CD4-positive, alpha-beta T cell (primary cell): ENCODE measurements at regions not wholly inside any gene's neighbourhood (a gene's known extent, or its start where the extent isn't known, plus 50 kb on each side); places are given as distances from the start of the nearest gene placed in this dataset.
"Not testable (repeated sequence)": the region's sequence is repeated elsewhere in the genome, so short reads cannot be mapped to it uniquely, and the experiment has no call there.

ENCODE experiments used
- ATAC-seq: fragments of 200-7000 bp; cut with Tn5 transposase; one replicate; pipeline ENCODE4 v1.10.0; 2022; ENCODE audit warnings: mild to moderate bottlenecking; ENCODE audit not compliant: poor library complexity
- CTCF ChIA-PET: fragments of 350-600 bp; sonication (Branson Sonifier 250); formaldehyde crosslinking; loops from one replicate; lab custom pipeline; 2021; ENCODE audit warnings: antibody characterized with exemption, inconsistent platforms; lab: Charles Lee
- POLR2A ChIA-PET: fragments of 350-600 bp; sonication (Branson Sonifier 250); formaldehyde crosslinking; loops from one replicate; lab custom pipeline; 2021; ENCODE audit warnings: antibody characterized with exemption, inconsistent platforms; lab: Charles Lee
- DNase-seq, 14 experiments: peaks; one replicate each; pipeline ENCODE4 v3.0.0-alpha.2; 2013 to 2020; ENCODE audit warnings: mixed read lengths in 2 of 14
- H3K27ac ChIP-seq, 2 donors: one replicate each; pipeline versions ENCODE4 v1.5.1 to v1.7.0; 2013; ENCODE audit warnings: low read length in 2 of 2, low read depth in 1 of 2, mild to moderate bottlenecking in 1 of 2
- H3K27me3 ChIP-seq, 2 experiments: 1 replicate in 1 of 2; 2 replicates in 1 of 2; pipeline versions ENCODE4 v1.6.1 to v1.7.0; 2013; ENCODE audit warnings: low read length in 2 of 2, control low read depth in 1 of 2, mild to moderate bottlenecking in 1 of 2, moderate library complexity in 1 of 2; ENCODE audit not compliant: insufficient read depth in 2 of 2, control insufficient read depth in 1 of 2
- H3K36me3 ChIP-seq: one replicate; pipeline ENCODE4 v1.6.1; 2013; ENCODE audit warnings: low read length, control low read depth; ENCODE audit not compliant: insufficient read depth
- H3K4me1 ChIP-seq: one replicate; pipeline ENCODE4 v1.6.1; 2013; ENCODE audit warnings: low read length, control low read depth; ENCODE audit not compliant: insufficient read depth
- H3K4me3 ChIP-seq: one replicate; pipeline ENCODE4 v1.5.1; 2013; ENCODE audit warnings: mild to moderate bottlenecking, low read length, moderate library complexity
- H3K9me3 ChIP-seq, 2 experiments: 1 replicate in 1 of 2; 2 replicates in 1 of 2; pipeline versions ENCODE4 v1.6.1 to v1.7.0; 2013; ENCODE audit warnings: low read length in 2 of 2, mild to moderate bottlenecking in 2 of 2, control low read depth in 1 of 2, moderate library complexity in 1 of 2; ENCODE audit not compliant: control insufficient read depth in 1 of 2, insufficient read depth in 1 of 2
- H3K27ac Mint-ChIP-seq: one replicate; pipeline ENCODE4 v1.8.0; 2020; ENCODE audit warnings: mixed read lengths
- H3K27me3 Mint-ChIP-seq: one replicate; pipeline ENCODE4 v1.8.0; 2021; ENCODE audit warnings: mixed read lengths
- H3K36me3 Mint-ChIP-seq: one replicate; pipeline ENCODE4 v1.8.0; 2021; ENCODE audit warnings: low read depth, mixed read lengths
- H3K4me1 Mint-ChIP-seq: one replicate; pipeline ENCODE4 v1.8.0; 2021; ENCODE audit warnings: low read depth, mixed read lengths
- H3K4me3 Mint-ChIP-seq: one replicate; pipeline ENCODE4 v1.8.0; 2020; ENCODE audit warnings: mild to moderate bottlenecking, mixed read lengths
- H3K9me3 Mint-ChIP-seq: one replicate; pipeline ENCODE4 v1.8.0; 2020; ENCODE audit warnings: mixed read lengths
- CTCF ChIP-seq: fragments of 200-600 bp; IDR thresholded peaks from one replicate; pipeline ENCODE4 v1.8.0; 2022; ENCODE audit warnings: antibody characterized with exemption, mild to moderate bottlenecking
- intact Hi-C, 2 experiments: fragments of 100-400 bp; cut with DNase I in 1 of 2; cut with micrococcal nuclease in 1 of 2; formaldehyde crosslinking; loops; one replicate each; pipeline versions ENCODE4 v1.15.1 to v1.9.0; 2023 to 2025; cut with DNase I, micrococcal nuclease

GRCh38 chr9:117938896-117939295, 234.7 kb downstream of the TLR4 start:
- POLR2A ChIA-PET = no interaction called here
- DNase-seq = no peak
- TF ChIP-seq CTCF = no peak
- no peaks in the 10 kb centered on the region for H3K36me3 Mint-ChIP-seq
- Histone ChIP-seq H3K4me1 (no peaks in the 10 kb centered on the region), H3K27ac (no peak overlapping the region), H3K9me3 (no peaks in the 10 kb centered on the region), H3K36me3 (no peaks in the 10 kb centered on the region), H3K27me3 (no peaks in the 10 kb centered on the region), H3K4me3 (no peak overlapping the region)
- intact Hi-C loops = no loop called here
- no peak for ATAC-seq
- H3K27me3 Mint-ChIP-seq = no peaks in the 10 kb centered on the region
- no peaks in the 10 kb centered on the region for H3K4me1 Mint-ChIP-seq
- H3K4me3 Mint-ChIP-seq = no peak overlapping the region
- H3K27ac Mint-ChIP-seq = no peak overlapping the region
- H3K9me3 Mint-ChIP-seq = peaks cover 3% of the 10 kb centered on the region
- CTCF ChIA-PET = no interaction called here

GRCh38 chr9:117944750-117945149, 240.5 kb downstream of the TLR4 start:
- H3K27ac Mint-ChIP-seq, H3K27me3 Mint-ChIP-seq, ATAC-seq, H3K9me3 Mint-ChIP-seq, H3K36me3 ChIP-seq, intact Hi-C loops, DNase-seq, H3K36me3 Mint-ChIP-seq, H3K27ac ChIP-seq, POLR2A ChIA-PET, H3K9me3 ChIP-seq, H3K27me3 ChIP-seq, CTCF ChIA-PET, H3K4me1 ChIP-seq, H3K4me1 Mint-ChIP-seq, H3K4me3 Mint-ChIP-seq, H3K4me3 ChIP-seq: not testable (repeated sequence)

- no peak for DNase-seq
- no peak for ATAC-seq
- no peaks in the 10 kb centered on the region for H3K4me1 ChIP-seq
- CTCF ChIA-PET = no interaction called here
- Mint-ChIP-seq H3K9me3 (peaks cover 3% of the 10 kb centered on the region), H3K27ac (no peak overlapping the region), H3K4me3 (no peak overlapping the region), H3K4me1 (no peaks in the 10 kb centered on the region), H3K36me3 (no peaks in the 10 kb centered on the region), H3K27me3 (no peaks in the 10 kb centered on the region)
- H3K27me3 ChIP-seq = no peaks in the 10 kb centered on the region
- POLR2A ChIA-PET = no interaction called here
- no peaks in the 10 kb centered on the region for H3K36me3 ChIP-seq
- TF ChIP-seq CTCF = no peak
- no peaks in the 10 kb centered on the region for H3K9me3 ChIP-seq
- intact Hi-C loops = no loop called here
- H3K4me3 ChIP-seq = no peak overlapping the region
- H3K27ac ChIP-seq = no peak overlapping the region
Observed at GRCh38 chr9:117945286-117945685, 241.1 kb downstream of the TLR4 start.

GRCh38 chr9:117951127-117951526, 246.9 kb downstream of the TLR4 start:
- ATAC-seq = no peak
- no peak overlapping the region for H3K27ac Mint-ChIP-seq
- no peaks in the 10 kb centered on the region for H3K9me3 Mint-ChIP-seq
- no peak for DNase-seq
- H3K4me3 Mint-ChIP-seq = no peak overlapping the region
- no peaks in the 10 kb centered on the region for H3K27me3 Mint-ChIP-seq
- no peaks in the 10 kb centered on the region for H3K36me3 ChIP-seq
- ChIA-PET POLR2A (no interaction called here), CTCF (no interaction called here)
- H3K27ac ChIP-seq = no peak overlapping the region
- H3K36me3 Mint-ChIP-seq = no peaks in the 10 kb centered on the region
- no peaks in the 10 kb centered on the region for H3K4me1 Mint-ChIP-seq
- intact Hi-C loops = no loop called here
- H3K9me3 ChIP-seq = no peaks in the 10 kb centered on the region
- H3K4me3 ChIP-seq = no peak overlapping the region
- no peaks in the 10 kb centered on the region for H3K4me1 ChIP-seq
- TF ChIP-seq CTCF = no peak
- no peaks in the 10 kb centered on the region for H3K27me3 ChIP-seq
